AG04450 (cell line): ENCODE measurements at regions not wholly inside any gene's neighbourhood (a gene's known extent, or its start where the extent isn't known, plus 50 kb on each side); places are given as distances from the start of the nearest gene placed in this dataset.

Experiments used
- CTCF ChIA-PET: fragments of 300-600, 350-600 bp; formaldehyde crosslinking; extraction: SDS; loops from one replicate; lab custom pipeline; 2022; ENCODE audit warnings: antibody characterized with exemption, inconsistent platforms; lab: Charles Lee
- POLR2A ChIA-PET: fragments of 350-600 bp; formaldehyde crosslinking; extraction: SDS; loops from one replicate; lab custom pipeline; 2021; ENCODE audit warnings: antibody characterized with exemption, inconsistent platforms; lab: Yijun Ruan, JAX
- DNase-seq: peaks from one replicate; pipeline ENCODE4 v3.0.0-alpha.2; 2011; ENCODE audit warnings: low read depth, low spot score
- H3K27ac ChIP-seq: one replicate; pipeline ENCODE4 v1.5.1; 2012; ENCODE audit warnings: low read depth, low read length, control low read depth
- H3K27me3 ChIP-seq: one replicate; pipeline ENCODE4 v1.6.0; 2012; ENCODE audit warnings: low read length; ENCODE audit not compliant: control insufficient read depth, insufficient read depth
- H3K4me3 ChIP-seq: 2 replicates; pipeline ENCODE4 v1.5.1; 2011; ENCODE audit warnings: mild to moderate bottlenecking, low read depth, low read length, control low read depth
- H3K9me3 ChIP-seq: 2 replicates; pipeline ENCODE4 v1.5.1; 2012; ENCODE audit warnings: low read length; ENCODE audit not compliant: control insufficient read depth, insufficient read depth
- CTCF ChIP-seq: IDR thresholded peaks from 2 replicates; pipeline ENCODE4 v1.5.1; 2011; ENCODE audit warnings: low read depth, low read length, control low read depth, inconsistent platforms

DNA sequence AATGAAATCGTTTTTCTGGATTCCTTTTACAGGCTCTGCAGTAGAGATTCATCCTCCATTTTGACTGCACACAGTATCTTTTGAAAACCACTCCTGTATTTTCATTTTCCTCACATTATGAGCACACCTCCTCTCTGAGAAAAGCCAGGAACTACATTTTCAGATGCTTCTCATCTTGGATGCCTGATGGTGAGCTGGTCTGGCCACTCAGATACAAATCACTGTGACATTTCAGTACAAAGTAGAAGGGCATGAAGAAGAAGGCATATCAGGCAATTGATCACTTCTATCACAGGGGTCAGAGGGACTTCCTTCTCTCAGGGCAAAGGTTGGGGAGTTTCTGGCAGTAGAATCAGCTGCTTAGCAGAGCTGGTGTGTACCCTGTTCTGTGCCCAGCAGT, 192.0 kb upstream of the POM121L12 start:
- Histone ChIP-seq H3K9me3 (peaks cover 7% of the 10 kb centered on the region; the same call in 1 of the 2 replicates), H3K27me3 (no peaks in the 10 kb centered on the region), H3K27ac (no peak overlapping the region), H3K4me3 (no peak overlapping the region)
- DNase-seq: no peak
- POLR2A ChIA-PET: no interaction called here
- CTCF ChIA-PET: no interaction called here
- TF ChIP-seq CTCF: no peak

DNA sequence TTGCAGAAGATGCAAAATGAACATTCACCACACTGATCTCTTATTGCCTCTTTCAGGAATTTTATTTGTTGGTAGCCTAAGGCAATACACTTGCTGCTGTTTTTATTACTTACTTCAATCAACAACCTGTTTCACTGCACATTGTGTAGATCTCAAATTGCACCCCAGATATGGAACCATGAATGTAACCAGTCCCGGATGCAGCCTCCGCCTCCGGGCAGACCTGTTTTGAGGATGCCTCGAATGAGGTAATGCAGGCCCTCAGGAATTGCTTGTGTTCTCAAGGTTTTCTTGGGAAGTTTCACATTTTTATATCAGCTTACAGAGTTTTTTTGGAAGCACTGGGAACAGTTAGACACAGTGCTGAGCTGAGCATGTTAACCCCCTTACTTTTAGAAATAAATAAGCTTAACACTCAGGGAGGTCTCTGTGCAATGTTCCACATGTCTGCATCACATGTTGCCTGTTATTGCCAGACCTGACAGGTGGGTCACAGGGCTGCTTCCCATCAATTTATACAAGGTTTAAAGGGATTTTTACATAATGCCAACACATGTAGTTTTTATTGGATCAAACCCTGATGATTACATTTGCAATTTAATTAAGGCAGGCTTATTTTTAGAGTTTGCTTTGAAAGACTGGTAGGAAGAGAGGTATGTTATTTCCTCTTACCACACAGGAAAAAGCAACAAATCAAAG, 193.1 kb upstream of the POM121L12 start:
- no peak for DNase-seq
- Histone ChIP-seq H3K27me3 (no peaks in the 10 kb centered on the region), H3K4me3 (no peak overlapping the region), H3K9me3 (peaks cover 7% of the 10 kb centered on the region; the same call in 1 of the 2 replicates), H3K27ac (no peak overlapping the region)
- ChIA-PET POLR2A (no interaction called here), CTCF (no interaction called here)
- TF ChIP-seq CTCF: no peak

- POLR2A ChIA-PET: no interaction called here
- TF ChIP-seq CTCF: no peak
- no peak overlapping the region for H3K27ac ChIP-seq
- DNase-seq: no peak
- no peak overlapping the region for H3K4me3 ChIP-seq
- H3K27me3 ChIP-seq: no peaks in the 10 kb centered on the region
- H3K9me3 ChIP-seq: peaks cover 11% of the 10 kb centered on the region
- CTCF ChIA-PET: interaction anchor here (1.4 kb wide), 1 partner anchor 15 kb away, joined by 3 read pairs; no protein-coding TSS in a partner anchor
Observed at GRCh38 chr7:52838981-52839411, 196.4 kb upstream of the POM121L12 start.

DNA sequence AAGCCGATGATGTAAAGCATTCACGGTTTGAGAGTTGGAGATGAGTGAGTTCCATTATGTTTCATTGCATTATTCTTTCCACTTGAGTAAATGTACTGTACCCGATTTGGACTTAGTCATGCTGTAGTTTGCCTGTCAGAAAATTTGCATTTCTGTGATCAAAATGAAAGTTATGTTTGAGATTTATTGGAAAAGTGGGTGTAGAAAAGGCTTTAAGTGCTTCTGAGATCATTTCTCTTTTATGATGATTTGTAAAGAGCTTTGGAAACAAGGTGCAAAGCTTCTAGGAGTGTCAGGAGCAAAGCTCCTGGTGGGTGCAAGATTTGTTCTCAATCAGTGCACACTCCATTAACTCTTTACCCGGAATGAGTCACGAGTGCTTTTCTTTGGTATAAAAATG, 204.1 kb upstream of the POM121L12 start:
- no peak for DNase-seq
- CTCF ChIA-PET: no interaction called here
- no peaks in the 10 kb centered on the region for H3K27me3 ChIP-seq
- H3K27ac ChIP-seq: no peak overlapping the region
- POLR2A ChIA-PET: no interaction called here
- no peak for TF ChIP-seq CTCF
- no peak overlapping the region for H3K4me3 ChIP-seq
- peaks cover 4% of the 10 kb centered on the region; the same call in 1 of the 2 replicates for H3K9me3 ChIP-seq

- no peak for TF ChIP-seq CTCF
- no peak overlapping the region for H3K27ac ChIP-seq
- H3K27me3 ChIP-seq: no peaks in the 10 kb centered on the region
- POLR2A ChIA-PET: no interaction called here
- H3K4me3 ChIP-seq: no peak overlapping the region
- no peak for DNase-seq
- H3K9me3 ChIP-seq: peaks cover 4% of the 10 kb centered on the region; the same call in 1 of the 2 replicates
- CTCF ChIA-PET: no interaction called here
Observed at GRCh38 chr7:52830801-52831200, 204.6 kb upstream of the POM121L12 start.
